ENCODE measurements at regions not wholly inside any gene's neighbourhood (a gene's known extent, or its start where the extent isn't known, plus 50 kb on each side); places are given as distances from the start of the nearest gene placed in this dataset.

DNA sequence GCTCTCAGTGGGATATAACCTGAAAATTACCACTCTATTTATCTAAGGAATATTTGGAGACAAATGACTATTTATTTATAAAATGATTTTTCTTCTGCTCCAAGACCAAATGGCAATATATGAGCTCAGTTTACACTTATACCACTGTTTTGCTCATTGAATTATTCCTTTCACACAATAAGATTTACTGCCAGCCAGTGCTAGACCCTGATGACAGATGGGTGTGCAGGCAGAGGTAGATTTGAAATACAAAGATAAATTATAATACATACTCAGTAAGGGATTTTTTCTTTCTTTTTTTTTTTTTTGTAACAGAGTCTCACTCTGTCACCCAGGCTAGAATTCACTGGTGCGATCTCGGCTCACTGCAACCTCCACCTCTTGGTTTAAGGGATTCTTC, 980.3 kb downstream of the EPHA3 start:
- TF ChIP-seq, protein P1, sequence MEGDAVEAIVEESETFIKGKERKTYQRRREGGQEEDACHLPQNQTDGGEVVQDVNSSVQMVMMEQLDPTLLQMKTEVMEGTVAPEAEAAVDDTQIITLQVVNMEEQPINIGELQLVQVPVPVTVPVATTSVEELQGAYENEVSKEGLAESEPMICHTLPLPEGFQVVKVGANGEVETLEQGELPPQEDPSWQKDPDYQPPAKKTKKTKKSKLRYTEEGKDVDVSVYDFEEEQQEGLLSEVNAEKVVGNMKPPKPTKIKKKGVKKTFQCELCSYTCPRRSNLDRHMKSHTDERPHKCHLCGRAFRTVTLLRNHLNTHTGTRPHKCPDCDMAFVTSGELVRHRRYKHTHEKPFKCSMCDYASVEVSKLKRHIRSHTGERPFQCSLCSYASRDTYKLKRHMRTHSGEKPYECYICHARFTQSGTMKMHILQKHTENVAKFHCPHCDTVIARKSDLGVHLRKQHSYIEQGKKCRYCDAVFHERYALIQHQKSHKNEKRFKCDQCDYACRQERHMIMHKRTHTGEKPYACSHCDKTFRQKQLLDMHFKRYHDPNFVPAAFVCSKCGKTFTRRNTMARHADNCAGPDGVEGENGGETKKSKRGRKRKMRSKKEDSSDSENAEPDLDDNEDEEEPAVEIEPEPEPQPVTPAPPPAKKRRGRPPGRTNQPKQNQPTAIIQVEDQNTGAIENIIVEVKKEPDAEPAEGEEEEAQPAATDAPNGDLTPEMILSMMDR (IDR thresholded peaks at IDR 0.05; ENCODE audit: insufficient read depth, low read depth, low read length, missing control alignments) = no peak
- no peak overlapping the region for H3K4me3 ChIP-seq (ENCODE audit: low read depth, low read length)

DNA sequence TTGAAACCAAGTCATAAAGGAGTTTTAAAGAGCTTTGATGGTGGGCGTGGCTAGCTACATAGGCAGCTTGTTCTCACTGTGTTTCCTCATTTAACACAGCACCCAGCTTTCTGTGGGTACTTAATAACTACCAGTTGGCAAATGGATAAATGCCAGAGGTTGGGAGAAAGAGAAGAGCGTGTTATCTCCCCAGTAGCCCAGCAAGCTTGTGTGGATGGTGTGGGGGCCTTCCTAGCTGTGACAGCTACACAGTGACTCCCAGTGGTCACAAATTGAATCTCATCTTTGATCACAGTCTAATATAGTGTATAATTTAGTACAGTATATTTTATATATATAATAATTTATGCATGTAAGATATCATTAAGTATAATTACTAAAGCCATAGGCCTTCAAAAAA, 984.1 kb downstream of the EPHA3 start:
- TF ChIP-seq, protein P1 (IDR thresholded peaks at IDR 0.05; ENCODE audit: insufficient read depth, low read depth, low read length, missing control alignments) = peak; percentile 37
- no peak overlapping the region for H3K4me3 ChIP-seq (ENCODE audit: low read depth, low read length)
- peak; percentile 13 for DNase-seq (ENCODE audit: low read depth)

More for the DNA sequence above, 980.3 kb downstream of the EPHA3 start:
- DNase-seq (ENCODE audit: low read depth) = no peak

DNA sequence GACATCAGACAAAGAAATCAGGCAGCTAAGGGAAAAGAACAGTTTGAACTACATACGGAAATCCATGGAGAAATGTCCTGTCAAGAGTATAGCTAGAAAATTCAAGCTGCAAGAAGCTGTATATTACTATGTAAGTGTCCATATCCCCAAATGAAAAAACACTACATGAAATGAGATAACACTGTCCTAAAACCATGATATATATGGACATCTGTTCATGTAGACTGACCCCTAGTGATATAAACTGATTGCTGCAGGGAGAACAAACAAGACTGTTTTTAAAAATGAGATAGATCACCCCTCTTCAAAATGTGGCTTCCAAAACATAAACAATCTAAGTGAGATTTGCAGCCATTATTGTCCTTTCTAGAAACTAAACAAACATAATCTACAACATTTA, 985.6 kb downstream of the EPHA3 start:
- peak; percentile 3 for DNase-seq (ENCODE audit: low read depth)
- TF ChIP-seq, protein P1 (IDR thresholded peaks at IDR 0.05; ENCODE audit: insufficient read depth, low read depth, low read length, missing control alignments) = peak; percentile 26
- H3K4me3 ChIP-seq (ENCODE audit: low read depth, low read length) = no peak overlapping the region

DNA sequence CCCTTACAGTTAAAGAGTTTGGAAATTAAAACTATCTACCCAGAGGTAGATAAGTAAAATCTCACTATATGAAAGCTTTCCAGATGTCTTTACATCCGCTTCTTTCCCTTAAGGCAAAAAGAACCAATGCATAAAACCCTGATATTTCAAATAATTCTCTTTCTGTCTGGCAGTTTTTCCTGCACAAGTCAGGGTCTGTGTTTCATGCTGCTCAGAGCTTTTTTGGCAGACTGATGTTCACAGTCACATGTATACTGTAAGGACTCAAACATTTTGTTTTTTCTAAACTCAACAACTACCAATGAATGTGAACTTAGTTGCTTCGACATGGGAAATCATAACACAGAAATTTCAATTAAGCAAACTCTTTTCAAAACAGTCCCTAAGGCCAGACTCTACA, 988.4 kb downstream of the EPHA3 start:
- DNase-seq (ENCODE audit: low read depth) = no peak
- no peak overlapping the region for H3K4me3 ChIP-seq (ENCODE audit: low read depth, low read length)
- TF ChIP-seq, protein P1 (IDR thresholded peaks at IDR 0.05; ENCODE audit: insufficient read depth, low read depth, low read length, missing control alignments) = no peak

DNA sequence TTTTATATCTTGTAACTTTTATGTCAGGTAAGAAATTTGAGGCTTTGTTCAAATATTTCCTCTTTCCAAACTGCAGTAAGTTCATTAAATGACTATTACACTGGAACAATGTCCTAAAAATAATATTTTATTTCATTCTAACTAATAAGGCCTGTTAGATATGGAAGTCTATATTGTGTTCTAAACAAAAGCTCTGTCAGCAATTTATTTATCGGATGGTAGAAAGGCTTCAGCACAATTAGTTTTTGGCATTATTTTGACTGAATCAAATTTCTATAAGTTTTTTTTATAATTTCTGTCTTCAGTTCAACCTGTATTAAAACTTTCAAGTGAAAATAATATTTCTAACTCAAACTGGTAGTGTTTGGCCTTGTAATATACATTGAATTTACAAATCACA, 992.1 kb downstream of the EPHA3 start:
- H3K4me3 ChIP-seq (ENCODE audit: low read depth, low read length) = no peak overlapping the region
- no peak for DNase-seq (ENCODE audit: low read depth)
- TF ChIP-seq, protein P1 (IDR thresholded peaks at IDR 0.05; ENCODE audit: insufficient read depth, low read depth, low read length, missing control alignments) = no peak

DNA sequence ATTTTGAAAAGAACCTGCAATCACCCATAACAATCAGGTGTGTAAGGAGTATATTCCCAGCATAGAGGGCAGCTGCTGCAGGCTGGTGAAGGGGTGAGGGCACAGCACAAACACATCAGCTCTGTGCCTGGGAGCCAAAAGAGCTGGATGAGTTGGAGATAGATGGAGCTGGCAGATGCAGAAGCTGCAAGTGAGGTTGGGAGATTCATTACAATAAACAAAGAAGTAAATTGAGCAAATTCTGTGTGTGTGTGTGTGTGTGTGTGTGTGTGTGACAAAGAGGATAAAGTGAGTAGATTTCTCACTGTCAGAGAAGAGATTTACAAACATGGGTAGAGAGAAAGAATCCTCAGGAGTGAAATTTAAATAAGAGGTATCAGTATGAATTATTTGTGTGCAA, 994.7 kb downstream of the EPHA3 start:
- TF ChIP-seq, protein P1 (IDR thresholded peaks at IDR 0.05; ENCODE audit: insufficient read depth, low read depth, low read length, missing control alignments) = no peak
- no peak for DNase-seq (ENCODE audit: low read depth)
- H3K4me3 ChIP-seq (ENCODE audit: low read depth, low read length) = no peak overlapping the region

DNA sequence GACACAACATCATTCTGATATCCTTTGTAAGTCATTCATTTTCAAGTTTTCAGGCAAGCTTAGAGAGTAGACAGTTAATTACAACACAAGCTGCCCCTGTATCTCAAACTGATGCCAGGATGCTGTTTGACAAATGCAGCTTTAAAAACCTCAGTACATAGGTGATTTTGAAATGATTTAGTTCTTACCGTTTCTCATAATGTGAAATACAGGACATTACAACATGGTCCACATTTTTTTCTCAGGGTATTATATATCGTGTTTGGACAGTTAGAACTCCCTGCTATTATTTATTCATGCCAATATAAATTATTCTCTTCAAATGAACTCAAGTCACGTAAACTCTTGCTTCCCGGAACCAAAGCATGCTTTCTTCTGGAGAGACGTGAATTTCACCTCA, 1013.9 kb downstream of the EPHA3 start:
- TF ChIP-seq, protein P1 (IDR thresholded peaks at IDR 0.05; ENCODE audit: insufficient read depth, low read depth, low read length, missing control alignments) = no peak

More for the DNA sequence above, 1013.9 kb downstream of the EPHA3 start:
- no peak for DNase-seq (ENCODE audit: low read depth)
- no peak overlapping the region for H3K4me3 ChIP-seq (ENCODE audit: low read depth, low read length)
